ENCODE measurements at regions not wholly inside any gene's neighbourhood (a gene's known extent, or its start where the extent isn't known, plus 50 kb on each side); places are given as distances from the start of the nearest gene placed in this dataset.

GRCh38 chrX:14083783-14084182 is 54.1 kb upstream of the GEMIN8 start:
- DNase-seq (ENCODE audit: low read depth), result no peak
- no peak overlapping the region for H3K4me3 ChIP-seq (ENCODE audit: low read depth, low read length)
- no peak for TF ChIP-seq CTCF (IDR thresholded peaks at IDR 0.05; ENCODE audit: insufficient read depth, low read length)

- no peak overlapping the region for H3K4me3 ChIP-seq (ENCODE audit: low read depth, low read length)
- DNase-seq (ENCODE audit: low read depth), result no peak
- TF ChIP-seq CTCF (IDR thresholded peaks at IDR 0.05; ENCODE audit: insufficient read depth, low read length), result no peak
Observed at GRCh38 chrX:14079891-14080430, 50.3 kb upstream of the GEMIN8 start.
